ENCODE measurements at regions not wholly inside any gene's neighbourhood (a gene's known extent, or its start where the extent isn't known, plus 50 kb on each side); places are given as distances from the start of the nearest gene placed in this dataset.
"Not testable (repeated sequence)": the region's sequence is repeated elsewhere in the genome, so short reads cannot be mapped to it uniquely, and the experiment has no call there.

DNA sequence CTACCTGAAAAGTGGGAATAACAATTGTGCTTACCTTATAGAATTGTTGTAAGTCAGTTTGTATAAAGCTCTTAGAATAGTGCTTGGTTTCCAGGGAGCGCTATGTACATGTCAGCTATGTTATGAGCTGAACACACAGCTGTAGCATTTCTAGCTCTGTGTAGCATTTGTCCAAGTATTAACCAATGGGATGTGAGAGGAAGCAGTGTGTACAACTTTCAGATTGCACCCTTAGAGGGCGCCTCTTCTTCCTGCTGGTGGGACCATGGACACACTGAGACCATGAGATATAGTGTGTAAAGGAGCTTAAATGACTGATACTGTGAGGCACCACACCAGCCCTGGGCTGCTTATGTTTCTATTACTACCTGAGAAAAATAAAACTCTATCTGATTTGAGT lies 380.2 kb downstream of the LNPK start:
- in situ Hi-C loops (cut with HindIII; ENCODE audit: low sequenced_read_pairs) = no loop called here

- in situ Hi-C loops (cut with HindIII; ENCODE audit: low sequenced_read_pairs) = no loop called here
Observed at GRCh38 chr2:175620106-175620505, 382.0 kb downstream of the LNPK start.

GRCh38 chr2:175619179-175620045 lies 382.7 kb downstream of the LNPK start:
- in situ Hi-C loops (cut with HindIII; ENCODE audit: low sequenced_read_pairs) = no loop called here

GRCh38 chr2:175612280-175612679 lies 389.8 kb downstream of the LNPK start:
- in situ Hi-C loops (cut with HindIII; ENCODE audit: low sequenced_read_pairs) = no loop called here

DNA sequence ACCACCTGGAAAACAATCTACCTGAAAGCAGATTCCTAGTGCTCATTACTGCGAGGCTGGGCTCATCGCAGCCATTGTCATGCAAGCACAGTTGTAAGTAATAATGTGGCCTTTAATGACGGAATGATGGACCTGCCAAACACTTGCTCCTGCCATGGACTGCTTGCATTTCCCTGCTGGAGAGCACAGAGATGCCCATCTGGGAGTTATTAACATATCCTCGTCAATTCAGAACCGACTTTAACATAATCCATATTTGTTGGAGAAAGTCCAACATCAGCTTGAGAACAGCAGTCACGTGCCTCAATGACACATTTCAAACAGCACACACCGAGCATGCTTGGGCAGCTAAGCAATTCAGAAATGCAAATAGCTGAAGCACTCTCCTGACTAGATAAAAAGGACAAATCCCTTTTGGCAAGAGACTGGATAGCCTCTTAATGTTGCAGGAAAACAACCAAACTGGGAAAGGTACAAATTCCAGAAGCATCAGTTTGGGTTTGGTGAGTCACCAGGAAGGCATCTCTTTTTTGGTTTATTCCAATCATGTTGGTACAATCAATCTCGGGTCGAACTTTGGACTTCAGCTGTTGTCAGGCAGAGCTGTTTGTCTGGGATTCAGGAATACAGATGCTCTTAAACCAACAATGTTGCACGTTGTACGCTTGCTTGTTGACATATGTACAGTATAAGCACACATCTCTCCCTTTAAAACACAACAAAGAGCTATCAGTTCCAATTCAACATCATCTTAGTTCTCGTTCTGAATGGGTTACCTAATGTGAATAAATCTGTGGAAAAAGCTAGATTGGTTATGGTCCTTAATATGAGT lies 395.8 kb downstream of the LNPK start:
- in situ Hi-C loops (cut with HindIII; ENCODE audit: low sequenced_read_pairs) = no loop called here

GRCh38 chr2:175605640-175606009 lies 396.4 kb downstream of the LNPK start:
- in situ Hi-C loops (cut with HindIII; ENCODE audit: low sequenced_read_pairs) = no loop called here

- in situ Hi-C loops (cut with HindIII; ENCODE audit: low sequenced_read_pairs) = no loop called here
Observed at GRCh38 chr2:175601969-175602368, 400.1 kb downstream of the LNPK start.

DNA sequence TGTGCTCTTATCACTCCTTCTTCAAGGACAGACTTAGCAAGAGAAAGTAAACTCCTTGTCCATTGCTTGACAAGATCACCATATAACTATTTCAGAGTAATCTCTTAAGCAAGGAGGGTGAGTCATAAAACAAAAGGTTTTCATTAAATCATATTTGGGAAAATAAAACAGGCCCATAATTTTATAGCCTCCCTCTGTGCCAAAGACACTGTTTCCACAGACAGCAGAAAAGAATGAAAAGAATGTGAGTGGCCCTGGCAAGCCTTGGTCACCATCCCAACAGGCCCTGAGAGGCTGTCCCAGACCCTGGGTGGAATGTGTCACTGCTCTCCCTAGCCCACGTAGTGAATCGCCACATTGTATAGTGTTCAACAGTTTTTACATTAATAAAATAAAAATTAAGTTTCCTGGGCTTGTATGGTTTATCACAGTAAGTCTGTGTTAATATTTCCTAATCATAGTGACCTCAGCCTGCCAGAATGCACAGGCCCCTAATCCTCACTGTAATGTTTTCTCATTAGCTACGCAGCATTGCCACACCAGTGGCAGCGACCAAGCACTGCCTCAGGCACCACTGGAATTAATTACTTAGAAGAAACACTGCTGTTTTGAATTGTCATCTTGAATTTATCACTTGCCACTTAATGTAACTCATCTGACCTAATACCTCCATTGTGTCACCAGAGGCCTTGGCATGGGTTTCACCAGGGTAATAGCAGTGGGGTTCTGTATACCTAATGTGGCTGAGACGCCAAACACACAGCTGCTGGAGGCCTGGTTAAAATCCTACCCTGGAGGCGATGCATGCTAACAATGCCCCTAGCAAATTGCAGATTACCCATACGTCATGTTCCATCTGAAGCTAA lies 401.9 kb downstream of the LNPK start:
- in situ Hi-C loops (cut with HindIII; ENCODE audit: low sequenced_read_pairs) = no loop called here

GRCh38 chr2:175597286-175597685 lies 404.8 kb downstream of the LNPK start:
- in situ Hi-C loops (cut with HindIII; ENCODE audit: low sequenced_read_pairs) = no loop called here

- in situ Hi-C loops (cut with HindIII; ENCODE audit: low sequenced_read_pairs) = no loop called here
Observed at GRCh38 chr2:175595139-175595538, 406.9 kb downstream of the LNPK start.

- in situ Hi-C loops (cut with HindIII; ENCODE audit: low sequenced_read_pairs) = not testable (repeated sequence)
Observed at GRCh38 chr2:175593686-175594525, 408.2 kb downstream of the LNPK start.

GRCh38 chr2:175588213-175588612 lies 406.7 kb upstream of the ATP5MC3 start:
- in situ Hi-C loops (cut with HindIII; ENCODE audit: low sequenced_read_pairs) = not testable (repeated sequence)

GRCh38 chr2:175585496-175585895 lies 404.0 kb upstream of the ATP5MC3 start:
- in situ Hi-C loops (cut with HindIII; ENCODE audit: low sequenced_read_pairs) = no loop called here

DNA sequence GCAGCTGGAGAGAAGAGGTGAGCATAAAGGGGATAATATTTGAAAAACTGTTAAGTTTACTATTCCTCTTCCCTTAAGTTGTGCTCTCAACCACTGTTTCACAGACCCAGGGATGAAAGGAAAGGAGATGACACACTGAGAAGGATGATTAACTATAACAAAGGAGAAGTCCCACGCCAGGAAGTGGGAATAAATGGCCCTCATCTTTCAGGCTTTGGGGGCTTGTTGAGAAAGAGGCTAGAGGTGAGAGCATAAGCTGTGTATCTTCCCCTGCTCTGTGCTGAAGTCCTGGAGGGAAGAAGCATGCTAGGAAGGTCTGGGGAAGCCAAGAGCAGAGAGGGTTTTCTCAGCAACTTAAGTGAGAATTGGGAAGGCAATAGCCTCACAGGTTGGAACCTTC lies 399.1 kb upstream of the ATP5MC3 start:
- in situ Hi-C loops (cut with HindIII; ENCODE audit: low sequenced_read_pairs) = no loop called here

- in situ Hi-C loops (cut with HindIII; ENCODE audit: low sequenced_read_pairs) = no loop called here
Observed at GRCh38 chr2:175579646-175580045, 398.1 kb upstream of the ATP5MC3 start.

- in situ Hi-C loops (cut with HindIII; ENCODE audit: low sequenced_read_pairs) = no loop called here
Observed at GRCh38 chr2:175577368-175577970, 396.0 kb upstream of the ATP5MC3 start.

- in situ Hi-C loops (cut with HindIII; ENCODE audit: low sequenced_read_pairs) = no loop called here
Observed at GRCh38 chr2:175576875-175577274, 395.4 kb upstream of the ATP5MC3 start.

GRCh38 chr2:175576270-175576669 lies 394.8 kb upstream of the ATP5MC3 start:
- in situ Hi-C loops (cut with HindIII; ENCODE audit: low sequenced_read_pairs) = no loop called here

DNA sequence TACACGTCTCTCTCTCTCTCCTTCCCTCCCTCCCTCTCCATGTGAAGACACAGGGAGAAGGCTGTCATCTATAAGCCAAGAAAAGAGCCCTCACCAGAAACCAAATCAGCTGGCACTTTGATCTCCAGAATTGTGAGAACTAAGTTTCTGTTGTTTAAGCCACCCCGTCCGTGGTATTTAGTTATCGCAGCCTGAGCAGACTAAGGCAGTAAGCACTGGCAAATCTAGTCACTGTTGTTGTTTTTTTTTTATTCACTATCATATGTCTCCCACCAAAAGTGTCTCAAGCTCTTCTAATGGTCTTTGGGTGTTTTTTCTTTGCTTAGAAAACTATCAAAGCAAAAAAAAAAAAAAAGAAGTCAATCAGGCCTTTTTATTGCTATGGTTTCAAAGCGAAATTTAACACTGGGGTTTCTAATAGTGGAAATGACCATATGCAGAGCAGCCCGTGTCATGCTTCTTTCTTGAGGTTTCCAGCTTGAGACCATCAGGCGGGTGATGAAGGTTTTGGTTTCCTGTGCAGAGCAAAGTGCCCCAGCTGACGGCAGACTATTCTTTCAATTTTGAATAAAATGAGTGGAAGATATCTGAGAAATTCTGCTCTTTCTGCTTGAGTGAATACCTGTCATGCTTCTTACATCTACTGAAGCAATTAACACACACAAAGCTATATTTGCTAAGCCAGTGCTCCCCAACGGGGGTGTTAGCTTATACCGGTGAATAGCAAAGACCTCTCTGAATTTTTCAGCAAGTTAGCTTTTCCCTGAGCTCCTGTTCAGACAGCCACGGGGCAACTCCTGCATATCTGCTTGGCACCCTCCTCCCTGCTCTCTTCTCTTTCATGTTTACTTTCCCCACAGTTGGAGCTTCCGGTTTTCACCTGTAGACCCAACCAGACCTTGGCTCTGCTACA lies 394.1 kb upstream of the ATP5MC3 start:
- in situ Hi-C loops (cut with HindIII; ENCODE audit: low sequenced_read_pairs) = no loop called here

All from endothelial cell of hepatic sinusoid (primary cell).